VCaP (cell line): ENCODE measurements at regions not wholly inside any gene's neighbourhood (a gene's known extent, or its start where the extent isn't known, plus 50 kb on each side); places are given as distances from the start of the nearest gene placed in this dataset.
"Not testable (repeated sequence)": the region's sequence is repeated elsewhere in the genome, so short reads cannot be mapped to it uniquely, and the experiment has no call there.

Experiments
- H3K27ac ChIP-seq: fragments of 450-650 bp; 2 replicates; pipeline ENCODE4 v1.5.1; 2017
- TF ChIP-seq, protein P1 (sequence below): fragments of 450-650 bp; conservative IDR thresholded peaks from 2 replicates; pipeline ENCODE4 v1.5.1; 2017; ENCODE audit warnings: mild to moderate bottlenecking, moderate library complexity

DNA sequence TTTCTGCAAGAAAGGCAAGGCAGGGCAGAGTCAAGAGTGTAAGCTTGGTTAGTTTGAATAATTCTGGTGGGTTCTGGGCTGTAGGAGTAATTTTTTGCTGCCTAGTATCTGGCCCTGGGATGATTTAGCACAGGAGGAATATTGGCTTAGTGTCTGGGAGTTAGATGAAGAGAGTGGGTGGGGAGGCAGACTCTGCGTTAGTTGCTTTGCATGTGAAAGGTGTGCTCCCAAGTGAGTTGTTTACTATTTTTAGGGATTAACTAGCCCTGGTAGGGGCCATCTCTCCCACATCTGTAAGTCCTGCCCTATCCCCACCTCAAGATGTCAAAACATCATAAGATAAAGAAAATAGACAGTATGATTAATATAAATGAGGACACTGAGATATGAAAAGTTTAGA lies 249.7 kb downstream of the LRIG3 start:
- TF ChIP-seq, protein P1, sequence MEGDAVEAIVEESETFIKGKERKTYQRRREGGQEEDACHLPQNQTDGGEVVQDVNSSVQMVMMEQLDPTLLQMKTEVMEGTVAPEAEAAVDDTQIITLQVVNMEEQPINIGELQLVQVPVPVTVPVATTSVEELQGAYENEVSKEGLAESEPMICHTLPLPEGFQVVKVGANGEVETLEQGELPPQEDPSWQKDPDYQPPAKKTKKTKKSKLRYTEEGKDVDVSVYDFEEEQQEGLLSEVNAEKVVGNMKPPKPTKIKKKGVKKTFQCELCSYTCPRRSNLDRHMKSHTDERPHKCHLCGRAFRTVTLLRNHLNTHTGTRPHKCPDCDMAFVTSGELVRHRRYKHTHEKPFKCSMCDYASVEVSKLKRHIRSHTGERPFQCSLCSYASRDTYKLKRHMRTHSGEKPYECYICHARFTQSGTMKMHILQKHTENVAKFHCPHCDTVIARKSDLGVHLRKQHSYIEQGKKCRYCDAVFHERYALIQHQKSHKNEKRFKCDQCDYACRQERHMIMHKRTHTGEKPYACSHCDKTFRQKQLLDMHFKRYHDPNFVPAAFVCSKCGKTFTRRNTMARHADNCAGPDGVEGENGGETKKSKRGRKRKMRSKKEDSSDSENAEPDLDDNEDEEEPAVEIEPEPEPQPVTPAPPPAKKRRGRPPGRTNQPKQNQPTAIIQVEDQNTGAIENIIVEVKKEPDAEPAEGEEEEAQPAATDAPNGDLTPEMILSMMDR: no peak
- no peak overlapping the region for H3K27ac ChIP-seq

DNA sequence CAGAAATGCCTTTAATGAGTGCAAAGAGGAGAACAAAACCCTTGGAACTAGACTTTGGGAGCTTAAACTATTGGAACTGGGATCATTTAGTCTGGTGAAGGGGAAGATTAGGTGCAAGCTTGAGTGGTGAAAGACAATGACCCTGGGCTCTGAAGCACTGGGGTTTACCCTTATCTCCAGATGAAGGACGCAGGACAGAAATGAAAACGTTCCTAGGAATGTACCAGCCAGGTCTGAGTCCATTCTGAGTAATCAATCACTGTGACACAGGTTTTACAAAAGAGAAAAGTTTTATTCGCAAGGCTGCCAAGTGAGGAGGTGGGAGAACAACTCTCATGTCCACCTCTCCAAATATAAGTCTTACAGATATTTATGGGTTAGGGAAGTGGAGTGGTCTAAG lies 249.1 kb downstream of the LRIG3 start:
- no peak overlapping the region for H3K27ac ChIP-seq
- TF ChIP-seq, protein P1: no peak

DNA sequence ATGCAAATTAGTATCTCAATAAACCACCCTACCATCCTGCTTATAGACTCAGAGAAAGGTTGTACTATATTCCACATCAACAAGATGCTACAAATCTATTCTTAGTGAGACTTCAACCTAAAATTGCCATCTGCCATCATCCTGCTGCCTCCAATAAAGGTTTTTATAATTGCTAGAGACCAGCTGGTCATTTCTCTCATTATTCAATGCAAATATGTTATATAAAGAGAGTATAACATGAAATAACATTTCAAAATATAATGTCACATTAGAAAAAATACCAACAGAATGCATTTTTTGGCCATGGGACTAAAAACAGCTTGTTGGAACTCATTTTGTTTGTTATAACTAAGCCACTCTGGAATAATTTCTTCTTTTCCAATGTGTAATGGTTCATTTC lies 247.3 kb downstream of the LRIG3 start:
- H3K27ac ChIP-seq: no peak overlapping the region
- TF ChIP-seq, protein P1: no peak

DNA sequence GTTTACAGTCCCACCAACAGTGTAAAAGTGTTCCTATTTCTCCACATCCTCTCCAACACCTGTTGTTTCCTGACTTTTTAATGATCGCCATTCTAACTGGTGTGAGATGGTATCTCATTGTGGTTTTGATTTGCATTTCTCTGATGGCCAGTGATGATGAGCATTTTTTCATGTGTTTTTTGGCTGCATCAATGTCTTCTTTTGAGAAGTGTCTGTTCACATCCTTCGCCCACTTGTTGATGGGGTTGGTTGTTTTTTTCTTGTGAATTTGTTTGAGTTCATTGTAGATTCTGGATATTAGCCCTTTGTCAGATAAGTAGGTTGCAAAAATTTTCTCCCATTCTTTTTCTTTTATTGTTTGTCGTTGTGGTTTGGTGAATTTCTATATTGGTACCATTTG lies 242.5 kb downstream of the LRIG3 start:
- not testable (repeated sequence) for H3K27ac ChIP-seq

DNA sequence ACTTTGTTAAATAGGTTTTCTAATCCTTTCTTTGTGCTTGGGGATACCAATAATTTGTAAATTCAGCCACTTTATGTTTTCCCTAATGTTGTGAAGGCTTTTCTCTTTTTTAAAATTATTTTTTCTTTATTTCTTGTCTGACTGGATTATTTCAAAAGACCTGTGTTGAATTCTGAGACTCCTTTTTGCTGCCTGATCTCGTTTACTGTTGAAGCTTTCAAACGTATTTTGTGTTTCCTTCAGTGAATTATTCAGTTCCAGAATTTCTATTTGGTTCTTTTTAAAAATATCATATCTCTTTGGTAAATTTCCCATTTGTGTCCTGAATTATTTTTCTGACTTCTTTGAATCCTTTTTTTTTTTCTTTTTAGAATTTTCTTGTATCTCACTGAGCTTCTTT lies 241.6 kb downstream of the LRIG3 start:
- TF ChIP-seq, protein P1: no peak
- H3K27ac ChIP-seq: no peak overlapping the region

DNA sequence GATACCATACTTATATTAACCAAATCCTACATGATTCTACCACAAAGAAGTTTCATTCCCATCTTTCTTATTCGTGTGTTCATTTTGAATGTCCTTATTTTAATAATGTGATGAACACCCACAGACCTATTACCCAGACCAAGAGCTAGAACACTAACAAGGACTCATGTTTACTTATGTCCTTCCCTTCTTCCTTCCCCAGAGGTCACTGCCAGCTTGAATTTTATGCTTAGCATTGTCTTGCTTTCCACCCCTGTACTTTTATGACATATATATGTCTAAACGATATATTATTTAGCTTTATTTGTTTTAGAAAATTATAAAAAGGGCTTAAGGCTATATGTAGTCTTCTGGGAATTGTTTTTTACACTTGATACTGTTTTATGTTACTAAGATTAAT lies 238.6 kb downstream of the LRIG3 start:
- no peak overlapping the region for H3K27ac ChIP-seq
- TF ChIP-seq, protein P1: peak; percentile 50; the same call in 1 of the 2 replicates

DNA sequence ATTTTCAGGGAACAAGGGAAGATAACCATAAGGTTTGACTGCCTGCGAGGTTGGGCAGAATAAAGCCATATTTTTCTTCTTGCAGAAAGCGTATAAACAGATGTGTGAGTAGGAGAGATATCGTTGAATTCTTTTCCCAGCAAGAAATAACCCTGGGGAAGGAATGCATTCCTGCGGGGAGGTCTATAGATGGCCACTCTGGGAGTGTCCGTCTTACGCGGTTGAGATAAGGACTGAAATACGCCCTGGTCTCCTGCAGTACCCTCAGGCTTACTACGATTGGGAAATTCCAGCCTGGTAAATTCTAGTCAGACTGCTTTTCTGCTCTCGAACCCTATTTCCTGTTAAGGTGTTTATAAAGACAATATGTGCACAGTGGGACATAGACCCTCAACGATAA lies 225.0 kb downstream of the LRIG3 start:
- TF ChIP-seq, protein P1: no peak

DNA sequence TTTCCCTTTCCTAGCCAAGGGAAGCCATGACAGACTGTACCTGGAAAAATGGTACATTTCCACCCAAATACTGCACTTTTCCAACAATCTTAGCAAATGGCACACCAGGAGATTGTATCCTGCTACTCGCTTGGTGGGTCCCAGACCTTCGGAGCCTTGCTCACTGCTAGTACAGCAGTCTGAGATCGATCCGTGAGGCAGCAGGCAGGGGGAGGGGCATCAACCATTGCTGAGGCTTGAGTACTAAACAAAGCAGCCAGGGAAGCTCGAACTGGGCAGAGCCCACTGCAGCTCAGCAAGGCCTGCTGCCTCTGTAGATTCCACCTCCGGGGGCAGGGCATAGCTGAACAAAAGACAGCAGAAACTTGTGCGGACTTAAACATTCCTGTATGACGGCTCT lies 218.8 kb downstream of the LRIG3 start:
- TF ChIP-seq, protein P1: no peak
- H3K27ac ChIP-seq: no peak overlapping the region

More for the DNA sequence above, 225.0 kb downstream of the LRIG3 start:
- no peak overlapping the region for H3K27ac ChIP-seq
